ENCODE measurements at regions not wholly inside any gene's neighbourhood (a gene's known extent, or its start where the extent isn't known, plus 50 kb on each side); places are given as distances from the start of the nearest gene placed in this dataset.

- Histone ChIP-seq H4K20me1 (replicated peaks; ENCODE audit: control insufficient read depth, extremely low read depth, insufficient read depth, low read length) (no peaks in the 10 kb centered on the region), H3K27ac (ENCODE audit: insufficient read depth, low read depth, low read length) (no peak overlapping the region)
Observed at GRCh38 chr4:24395937-24396336, 188.4 kb downstream of the DHX15 start.

More at GRCh38 chr4:24395937-24396336, 188.4 kb downstream of the DHX15 start:
- POLR2A ChIA-PET: no interaction called here
- TF ChIP-seq MAX (IDR thresholded peaks at IDR 0.05; ENCODE audit: insufficient read depth, insufficient read length): no peak
- TF ChIP-seq POLR2AphosphoS5 (IDR thresholded peaks at IDR 0.05; ENCODE audit: insufficient read depth, low read depth, low read length): no peak
- no peak for TF ChIP-seq GATA2 (IDR thresholded peaks at IDR 0.05; ENCODE audit: insufficient read depth, insufficient read length, low read depth, low read length)
- no peak for TF ChIP-seq JUN (IDR thresholded peaks at IDR 0.05; ENCODE audit: borderline replicate concordance, insufficient read depth, insufficient read length, low read depth)
- TF ChIP-seq POLR2A (IDR thresholded peaks at IDR 0.05; ENCODE audit: low read depth, low read length): no peak
- TF ChIP-seq CTCF (IDR thresholded peaks at IDR 0.05; ENCODE audit: extremely low read depth in 1 of 2, insufficient read depth in 1 of 2, low read depth in 1 of 2, low read length in 2 of 2): no peak
- no peak for TF ChIP-seq EZH2 (IDR thresholded peaks at IDR 0.05; ENCODE audit: borderline replicate concordance, low read depth, low read length, severe bottlenecking)
- no peak for TF ChIP-seq FOS (IDR thresholded peaks at IDR 0.05; ENCODE audit: borderline replicate concordance, insufficient read depth, low read length)
- TF ChIP-seq MYC (IDR thresholded peaks at IDR 0.05; ENCODE audit: low read depth, low read length): no peak
- no peak overlapping the region for H3K9ac ChIP-seq (replicated peaks; ENCODE audit: extremely low read depth, insufficient read depth, low read length)
- dilution Hi-C loops (cut with MboI; ENCODE audit: extremely low pct_ligation_motif_present, low sequenced_read_pairs) (no loop called here), intact Hi-C loops (cut with micrococcal nuclease) (no loop called here)
- H3K4me2 ChIP-seq (ENCODE audit: insufficient read depth, low read length): no peak overlapping the region
- H3K9me1 ChIP-seq (replicated peaks; ENCODE audit: control insufficient read depth, extremely low read depth, insufficient read depth, low read length): no peaks in the 10 kb centered on the region
- H3K9me3 ChIP-seq (replicated peaks; ENCODE audit: control insufficient read depth, insufficient read depth, low read length): no peaks in the 10 kb centered on the region
- no TSS peak for BruUV-seq (replicated peaks)
- CTCF ChIA-PET: no interaction called here
- DNase-seq (ENCODE audit: low read depth, low spot score) (no peak), FAIRE-seq (no peak)
- H3K4me3 ChIP-seq (replicated peaks in 1 of 3; ENCODE audit: insufficient read depth in 1 of 3, low read depth in 1 of 3, low read length in 3 of 3): no peak overlapping the region
- H3K79me2 ChIP-seq (ENCODE audit: control insufficient read depth, insufficient read depth, low read length): no peaks in the 10 kb centered on the region
- H2AFZ ChIP-seq (ENCODE audit: low read depth, low read length): no peak overlapping the region
- no peaks in the 10 kb centered on the region for H3K36me3 ChIP-seq (ENCODE audit: control insufficient read depth in 2 of 2, extremely low read depth in 1 of 2, insufficient read depth in 2 of 2, low read length in 2 of 2)
- no peaks in the 10 kb centered on the region for H3K27me3 ChIP-seq (ENCODE audit: control insufficient read depth in 2 of 2, insufficient read depth in 2 of 2, low read length in 2 of 2)
- no peaks in the 10 kb centered on the region for H3K4me1 ChIP-seq (ENCODE audit: control insufficient read depth, extremely low read depth, insufficient read depth, low read length)

All from endothelial cell of umbilical vein (primary cell).